Neural cell (in vitro differentiated cells): ENCODE measurements at regions not wholly inside any gene's neighbourhood (a gene's known extent, or its start where the extent isn't known, plus 50 kb on each side); places are given as distances from the start of the nearest gene placed in this dataset.

ENCODE experiments used
- H2AFZ ChIP-seq: fragments of 200-600, 300-800 bp; sonication (generic), shearing (Covaris generic); 2 replicates; pipeline ENCODE4 v1.6.0; 2014; ENCODE audit warnings: low read depth, mild to moderate bottlenecking, antibody characterized with exemption, low read length, moderate library complexity
- H3F3A ChIP-seq: fragments of 200-600 bp; shearing (Covaris generic); 2 replicates; pipeline ENCODE4 v1.6.1; 2016; ENCODE audit warnings: mild to moderate bottlenecking, moderate library complexity, mixed read lengths, antibody characterized with exemption, low read length; ENCODE audit not compliant: insufficient read depth, poor library complexity, severe bottlenecking
- H3K27ac ChIP-seq: fragments of 200-600, 300-800 bp; sonication (generic), shearing (Covaris generic); 2 replicates; pipeline ENCODE4 v1.5.1; 2014; ENCODE audit warnings: mild to moderate bottlenecking, low read length, moderate library complexity
- H3K27me3 ChIP-seq: fragments of 300-800, 200-600 bp; sonication (generic), shearing (Covaris generic); 2 replicates; pipeline ENCODE4 v1.6.0; 2014; ENCODE audit warnings: mild to moderate bottlenecking, low read depth, low read length, moderate library complexity; ENCODE audit not compliant: insufficient read depth
- H3K36me3 ChIP-seq: fragments of 300-800, 200-600 bp; sonication (generic), shearing (Covaris generic); 2 replicates; pipeline ENCODE4 v1.5.1; 2014; ENCODE audit warnings: mild to moderate bottlenecking, antibody characterized with exemption, low read length, moderate library complexity; ENCODE audit not compliant: insufficient read depth
- H3K4me2 ChIP-seq: fragments of 300-800, 200-600 bp; sonication (generic), shearing (Covaris generic); 2 replicates; pipeline ENCODE4 v1.6.0; 2014; ENCODE audit warnings: mild to moderate bottlenecking, low read length
- H3K4me3 ChIP-seq: fragments of 300-800, 200-600 bp; sonication (generic), shearing (Covaris generic); 2 replicates; pipeline ENCODE4 v1.5.1; 2014; ENCODE audit warnings: mild to moderate bottlenecking, low read length, moderate library complexity
- H3K79me2 ChIP-seq: fragments of 200-600 bp; shearing (Covaris generic); replicated peaks from 2 replicates; pipeline ENCODE4 v1.6.0; 2014; ENCODE audit warnings: mild to moderate bottlenecking, low read length, moderate library complexity; ENCODE audit not compliant: insufficient read depth
- H3K9ac ChIP-seq: fragments of 300-800, 200-600 bp; sonication (generic), shearing (Covaris generic); 2 replicates; pipeline ENCODE4 v1.6.1; 2016; ENCODE audit warnings: mild to moderate bottlenecking, low read length, mixed read lengths
- H3K9me2 ChIP-seq: fragments of 200-600 bp; shearing (Covaris generic); 2 replicates; pipeline ENCODE4 v1.6.1; 2016; ENCODE audit warnings: mild to moderate bottlenecking, low read length, mixed read lengths; ENCODE audit not compliant: insufficient read depth
- H3K9me3 ChIP-seq: fragments of 200-600, 300-800 bp; sonication (generic), shearing (Covaris generic); 2 replicates; pipeline ENCODE4 v1.6.1; 2016; ENCODE audit warnings: mild to moderate bottlenecking, mixed run types, low read length, moderate library complexity, mixed read lengths
- H4K20me1 ChIP-seq: fragments of 200-600 bp; shearing (Covaris generic); 2 replicates; pipeline ENCODE4 v1.6.1; 2016; ENCODE audit warnings: mild to moderate bottlenecking, mixed run types; ENCODE audit not compliant: insufficient read depth
- EP300 ChIP-seq: fragments of 450-650 bp; conservative IDR thresholded peaks from 2 replicates; pipeline ENCODE4 v1.6.1; 2014; ENCODE audit warnings: antibody characterized with exemption, mild to moderate bottlenecking, moderate library complexity; ENCODE audit not compliant: poor library complexity, severe bottlenecking
- EZH2 ChIP-seq: fragments of 200-600, 300-800 bp; shearing (Covaris generic), sonication (generic); IDR thresholded peaks from 2 replicates; pipeline ENCODE4 v1.6.1; 2014; ENCODE audit warnings: antibody characterized with exemption, low read length, borderline replicate concordance, mild to moderate bottlenecking; ENCODE audit not compliant: insufficient read depth, poor library complexity, severe bottlenecking
- MXI1 ChIP-seq: fragments of 450-650 bp; conservative IDR thresholded peaks from 2 replicates; pipeline ENCODE4 v1.6.1; 2014; ENCODE audit warnings: antibody characterized with exemption, mild to moderate bottlenecking; ENCODE audit not compliant: poor library complexity, severe bottlenecking
- POLR2AphosphoS5 ChIP-seq: IDR thresholded peaks from 2 replicates; pipeline ENCODE4 v1.6.1; 2012
- RAD21 ChIP-seq: fragments of 450-650 bp; conservative IDR thresholded peaks from 2 replicates; pipeline ENCODE4 v1.6.1; 2014; ENCODE audit warnings: antibody characterized with exemption, mild to moderate bottlenecking, moderate library complexity
- SMC3 ChIP-seq: fragments of 450-650 bp; conservative IDR thresholded peaks from 2 replicates; pipeline ENCODE4 v1.6.1; 2014; ENCODE audit warnings: antibody characterized with exemption, mild to moderate bottlenecking, moderate library complexity; ENCODE audit not compliant: poor library complexity
- TAF1 ChIP-seq: IDR thresholded peaks from 2 replicates; pipeline ENCODE4 v1.6.1; 2012; ENCODE audit warnings: low read depth
- TF ChIP-seq, protein P1 (sequence below): fragments of 450-650 bp; IDR thresholded peaks from 2 replicates; pipeline ENCODE4 v1.5.1; 2014; ENCODE audit warnings: antibody characterized with exemption, mild to moderate bottlenecking, moderate library complexity; ENCODE audit not compliant: poor library complexity, severe bottlenecking
- TF ChIP-seq, protein P2 (sequence below): IDR thresholded peaks from 2 replicates; pipeline ENCODE4 v1.6.1; 2012; ENCODE audit warnings: borderline replicate concordance

DNA sequence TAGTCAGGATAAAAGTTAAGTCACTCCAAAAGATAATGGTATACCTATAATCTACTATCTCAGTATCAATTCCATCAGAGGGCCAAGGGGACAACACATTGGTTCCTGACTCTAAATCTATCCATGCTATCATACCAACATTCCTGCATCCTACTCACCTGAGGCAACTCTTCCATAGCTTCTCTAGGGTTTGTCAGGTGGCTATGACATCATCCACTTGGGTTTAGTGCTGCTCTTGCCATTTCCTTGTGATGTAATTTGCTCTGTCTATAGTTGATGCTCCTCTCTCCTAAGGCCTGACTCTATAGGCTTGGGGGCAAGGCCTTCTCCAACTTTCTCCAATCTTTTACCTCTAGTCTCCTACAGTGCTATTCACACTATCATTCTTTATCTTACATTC lies 139.9 kb upstream of the FSHR start:
- Histone ChIP-seq H3K27ac (no peak overlapping the region), H3K79me2 (no peaks in the 10 kb centered on the region), H3K9ac (no peak overlapping the region), H3K36me3 (no peaks in the 10 kb centered on the region), H3K4me2 (no peak overlapping the region), H4K20me1 (no peaks in the 10 kb centered on the region), H3K9me2 (no peaks in the 10 kb centered on the region), H3K9me3 (no peaks in the 10 kb centered on the region), H3K27me3 (no peaks in the 10 kb centered on the region), H2AFZ (no peak overlapping the region), H3F3A (no peaks in the 10 kb centered on the region), H3K4me3 (no peak overlapping the region)
- TF ChIP-seq EP300 (no peak), POLR2AphosphoS5 (no peak), RAD21 (no peak), SMC3 (no peak), EZH2 (no peak), TAF1 (no peak), MXI1 (no peak)
- TF ChIP-seq, protein P1, sequence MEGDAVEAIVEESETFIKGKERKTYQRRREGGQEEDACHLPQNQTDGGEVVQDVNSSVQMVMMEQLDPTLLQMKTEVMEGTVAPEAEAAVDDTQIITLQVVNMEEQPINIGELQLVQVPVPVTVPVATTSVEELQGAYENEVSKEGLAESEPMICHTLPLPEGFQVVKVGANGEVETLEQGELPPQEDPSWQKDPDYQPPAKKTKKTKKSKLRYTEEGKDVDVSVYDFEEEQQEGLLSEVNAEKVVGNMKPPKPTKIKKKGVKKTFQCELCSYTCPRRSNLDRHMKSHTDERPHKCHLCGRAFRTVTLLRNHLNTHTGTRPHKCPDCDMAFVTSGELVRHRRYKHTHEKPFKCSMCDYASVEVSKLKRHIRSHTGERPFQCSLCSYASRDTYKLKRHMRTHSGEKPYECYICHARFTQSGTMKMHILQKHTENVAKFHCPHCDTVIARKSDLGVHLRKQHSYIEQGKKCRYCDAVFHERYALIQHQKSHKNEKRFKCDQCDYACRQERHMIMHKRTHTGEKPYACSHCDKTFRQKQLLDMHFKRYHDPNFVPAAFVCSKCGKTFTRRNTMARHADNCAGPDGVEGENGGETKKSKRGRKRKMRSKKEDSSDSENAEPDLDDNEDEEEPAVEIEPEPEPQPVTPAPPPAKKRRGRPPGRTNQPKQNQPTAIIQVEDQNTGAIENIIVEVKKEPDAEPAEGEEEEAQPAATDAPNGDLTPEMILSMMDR: no peak
- TF ChIP-seq, protein P2, sequence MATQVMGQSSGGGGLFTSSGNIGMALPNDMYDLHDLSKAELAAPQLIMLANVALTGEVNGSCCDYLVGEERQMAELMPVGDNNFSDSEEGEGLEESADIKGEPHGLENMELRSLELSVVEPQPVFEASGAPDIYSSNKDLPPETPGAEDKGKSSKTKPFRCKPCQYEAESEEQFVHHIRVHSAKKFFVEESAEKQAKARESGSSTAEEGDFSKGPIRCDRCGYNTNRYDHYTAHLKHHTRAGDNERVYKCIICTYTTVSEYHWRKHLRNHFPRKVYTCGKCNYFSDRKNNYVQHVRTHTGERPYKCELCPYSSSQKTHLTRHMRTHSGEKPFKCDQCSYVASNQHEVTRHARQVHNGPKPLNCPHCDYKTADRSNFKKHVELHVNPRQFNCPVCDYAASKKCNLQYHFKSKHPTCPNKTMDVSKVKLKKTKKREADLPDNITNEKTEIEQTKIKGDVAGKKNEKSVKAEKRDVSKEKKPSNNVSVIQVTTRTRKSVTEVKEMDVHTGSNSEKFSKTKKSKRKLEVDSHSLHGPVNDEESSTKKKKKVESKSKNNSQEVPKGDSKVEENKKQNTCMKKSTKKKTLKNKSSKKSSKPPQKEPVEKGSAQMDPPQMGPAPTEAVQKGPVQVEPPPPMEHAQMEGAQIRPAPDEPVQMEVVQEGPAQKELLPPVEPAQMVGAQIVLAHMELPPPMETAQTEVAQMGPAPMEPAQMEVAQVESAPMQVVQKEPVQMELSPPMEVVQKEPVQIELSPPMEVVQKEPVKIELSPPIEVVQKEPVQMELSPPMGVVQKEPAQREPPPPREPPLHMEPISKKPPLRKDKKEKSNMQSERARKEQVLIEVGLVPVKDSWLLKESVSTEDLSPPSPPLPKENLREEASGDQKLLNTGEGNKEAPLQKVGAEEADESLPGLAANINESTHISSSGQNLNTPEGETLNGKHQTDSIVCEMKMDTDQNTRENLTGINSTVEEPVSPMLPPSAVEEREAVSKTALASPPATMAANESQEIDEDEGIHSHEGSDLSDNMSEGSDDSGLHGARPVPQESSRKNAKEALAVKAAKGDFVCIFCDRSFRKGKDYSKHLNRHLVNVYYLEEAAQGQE: no peak

DNA sequence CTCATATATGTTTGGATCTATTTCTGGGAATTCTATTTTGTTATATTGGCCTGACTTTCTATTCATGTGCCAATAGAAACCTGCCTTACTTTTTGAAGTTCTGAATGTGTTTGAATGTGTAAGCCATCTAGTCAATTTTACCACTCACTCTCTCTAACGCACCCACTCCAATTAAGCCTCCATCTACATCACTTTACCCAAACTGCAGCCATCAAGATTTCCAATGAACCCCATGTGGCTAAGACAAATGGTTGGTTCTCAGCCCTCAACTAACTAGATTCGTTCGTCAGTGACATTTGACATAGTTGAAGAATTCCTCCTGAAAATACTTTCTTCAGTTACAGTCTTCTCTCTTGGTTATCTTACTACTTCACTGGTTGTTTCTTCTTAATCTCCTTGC lies 137.3 kb upstream of the FSHR start:
- H2AFZ ChIP-seq: no peak overlapping the region
- no peaks in the 10 kb centered on the region for H3K79me2 ChIP-seq
- no peak overlapping the region for H3K4me2 ChIP-seq
- H3K27me3 ChIP-seq: no peaks in the 10 kb centered on the region
- no peaks in the 10 kb centered on the region for H3K36me3 ChIP-seq
- no peaks in the 10 kb centered on the region for H4K20me1 ChIP-seq
- H3K27ac ChIP-seq: no peak overlapping the region
- H3K4me3 ChIP-seq: no peak overlapping the region
- H3K9me2 ChIP-seq: no peaks in the 10 kb centered on the region
- TF ChIP-seq POLR2AphosphoS5: no peak
- TF ChIP-seq, protein P2: no peak
- TF ChIP-seq SMC3: no peak
- TF ChIP-seq EP300: no peak
- no peak for TF ChIP-seq MXI1
- H3K9ac ChIP-seq: no peak overlapping the region
- H3K9me3 ChIP-seq: no peaks in the 10 kb centered on the region
- H3F3A ChIP-seq: no peaks in the 10 kb centered on the region
